DOHH2 (cell line): ENCODE measurements at regions not wholly inside any gene's neighbourhood (a gene's known extent, or its start where the extent isn't known, plus 50 kb on each side); places are given as distances from the start of the nearest gene placed in this dataset.

Experiments
- H3F3A ChIP-seq: fragments of 200-600 bp; sonication (generic), shearing (Covaris generic); 2 replicates; pipeline ENCODE4 v1.6.0; 2016; ENCODE audit warnings: antibody characterized with exemption, mild to moderate bottlenecking; ENCODE audit not compliant: control insufficient read depth, insufficient read depth
- H3K27ac ChIP-seq: fragments of 200-600 bp; sonication (generic); 2 replicates; pipeline ENCODE4 v1.5.1; 2014; ENCODE audit warnings: low read depth, mild to moderate bottlenecking, low read length, moderate library complexity
- H3K27me3 ChIP-seq: fragments of 200-600 bp; sonication (generic); 2 replicates; pipeline ENCODE4 v1.6.1; 2014; ENCODE audit warnings: mild to moderate bottlenecking, low read length, mixed read lengths; ENCODE audit not compliant: control insufficient read depth
- H3K36me3 ChIP-seq: fragments of 200-600 bp; sonication (generic); 2 replicates; pipeline ENCODE4 v1.6.1; 2014; ENCODE audit warnings: mild to moderate bottlenecking, low read length, moderate library complexity, mixed read lengths; ENCODE audit not compliant: control insufficient read depth
- H3K4me1 ChIP-seq: fragments of 200-600 bp; sonication (generic); 2 replicates; pipeline ENCODE4 v1.6.1; 2014; ENCODE audit warnings: mild to moderate bottlenecking, low read length, mixed read lengths; ENCODE audit not compliant: control insufficient read depth
- H3K4me2 ChIP-seq: fragments of 200-600 bp; sonication (generic); 2 replicates; pipeline ENCODE4 v1.6.0; 2014; ENCODE audit warnings: mild to moderate bottlenecking, low read length, moderate library complexity
- H3K4me3 ChIP-seq: fragments of 200-600 bp; sonication (generic); 2 replicates; pipeline ENCODE4 v1.5.1; 2014; ENCODE audit warnings: mild to moderate bottlenecking, low read length, mixed read lengths
- H3K79me2 ChIP-seq: fragments of 200-600 bp; sonication (generic); 2 replicates; pipeline ENCODE4 v1.6.1; 2014; ENCODE audit warnings: mild to moderate bottlenecking, low read length, mixed read lengths; ENCODE audit not compliant: control insufficient read depth
- H3K9me2 ChIP-seq: fragments of 200-600 bp; sonication (generic); replicated peaks from 2 replicates; pipeline ENCODE4 v1.6.1; 2014; ENCODE audit warnings: mild to moderate bottlenecking, low read length, mixed read lengths; ENCODE audit not compliant: control insufficient read depth
- H3K9me3 ChIP-seq: fragments of 200-600 bp; sonication (generic); 2 replicates; pipeline ENCODE4 v1.6.1; 2014; ENCODE audit warnings: antibody characterized with exemption, low read length, mixed read lengths; ENCODE audit not compliant: control insufficient read depth, insufficient read depth
- H4K20me1 ChIP-seq: fragments of 200-600 bp; sonication (generic); 2 replicates; pipeline ENCODE4 v1.6.0; 2014; ENCODE audit warnings: low read depth, mild to moderate bottlenecking, antibody characterized with exemption, low read length, moderate library complexity; ENCODE audit not compliant: control insufficient read depth, insufficient read depth
- EZH2phosphoT487 ChIP-seq: fragments of 200-600 bp; sonication (generic); IDR thresholded peaks from 2 replicates; pipeline ENCODE4 v1.6.1; 2017; ENCODE audit warnings: borderline replicate concordance, mild to moderate bottlenecking, antibody characterized with exemption, low read length, moderate library complexity, mixed read lengths
- TF ChIP-seq, protein P1 (sequence below): fragments of 200-600 bp; sonication (generic); IDR thresholded peaks from one replicate; pipeline ENCODE4 v1.5.1; 2014; ENCODE audit warnings: antibody characterized with exemption, mild to moderate bottlenecking, low read depth, low read length; ENCODE audit not compliant: poor library complexity, severe bottlenecking

DNA sequence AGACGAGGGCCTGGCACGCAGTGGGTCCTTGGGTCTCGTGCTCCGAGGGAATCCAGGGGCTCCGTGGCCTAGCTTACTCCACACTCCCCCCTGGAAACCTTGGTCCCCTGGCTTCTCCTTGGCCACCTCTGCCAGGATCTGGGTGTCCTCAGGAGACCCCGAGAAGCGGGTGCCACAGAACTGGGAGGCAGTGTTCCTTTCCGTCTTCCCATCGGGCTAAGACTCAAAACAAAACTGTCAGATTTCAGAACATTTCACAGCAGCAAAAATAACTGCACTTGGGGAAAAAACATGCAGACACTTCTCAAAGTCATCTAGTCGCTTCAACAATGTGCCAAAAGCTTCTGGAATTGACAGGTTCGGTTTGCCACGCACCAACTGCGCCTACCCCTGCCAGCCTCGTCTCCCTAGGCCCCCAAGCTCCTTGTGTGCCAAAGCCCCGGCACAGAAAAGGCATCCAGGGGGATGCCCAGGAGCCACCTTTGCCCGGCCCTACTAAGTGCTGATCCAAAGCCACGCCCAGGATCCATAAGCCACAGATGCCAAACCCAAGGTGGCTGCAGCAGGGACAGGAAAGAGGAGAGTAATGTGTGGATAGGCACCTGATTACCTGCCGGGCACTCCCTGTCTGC lies 58.4 kb upstream of the DIO3 start:
- no peak overlapping the region for H3K27ac ChIP-seq
- no peaks in the 10 kb centered on the region for H3K4me1 ChIP-seq
- H3K9me2 ChIP-seq: no peaks in the 10 kb centered on the region
- TF ChIP-seq, protein P1, sequence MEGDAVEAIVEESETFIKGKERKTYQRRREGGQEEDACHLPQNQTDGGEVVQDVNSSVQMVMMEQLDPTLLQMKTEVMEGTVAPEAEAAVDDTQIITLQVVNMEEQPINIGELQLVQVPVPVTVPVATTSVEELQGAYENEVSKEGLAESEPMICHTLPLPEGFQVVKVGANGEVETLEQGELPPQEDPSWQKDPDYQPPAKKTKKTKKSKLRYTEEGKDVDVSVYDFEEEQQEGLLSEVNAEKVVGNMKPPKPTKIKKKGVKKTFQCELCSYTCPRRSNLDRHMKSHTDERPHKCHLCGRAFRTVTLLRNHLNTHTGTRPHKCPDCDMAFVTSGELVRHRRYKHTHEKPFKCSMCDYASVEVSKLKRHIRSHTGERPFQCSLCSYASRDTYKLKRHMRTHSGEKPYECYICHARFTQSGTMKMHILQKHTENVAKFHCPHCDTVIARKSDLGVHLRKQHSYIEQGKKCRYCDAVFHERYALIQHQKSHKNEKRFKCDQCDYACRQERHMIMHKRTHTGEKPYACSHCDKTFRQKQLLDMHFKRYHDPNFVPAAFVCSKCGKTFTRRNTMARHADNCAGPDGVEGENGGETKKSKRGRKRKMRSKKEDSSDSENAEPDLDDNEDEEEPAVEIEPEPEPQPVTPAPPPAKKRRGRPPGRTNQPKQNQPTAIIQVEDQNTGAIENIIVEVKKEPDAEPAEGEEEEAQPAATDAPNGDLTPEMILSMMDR: no peak
- TF ChIP-seq EZH2phosphoT487: no peak
- no peaks in the 10 kb centered on the region for H3F3A ChIP-seq
- H3K9me3 ChIP-seq: no peaks in the 10 kb centered on the region
- no peaks in the 10 kb centered on the region for H4K20me1 ChIP-seq
- no peak overlapping the region for H3K4me2 ChIP-seq
- no peak overlapping the region for H3K4me3 ChIP-seq
- H3K79me2 ChIP-seq: no peaks in the 10 kb centered on the region
- H3K36me3 ChIP-seq: no peaks in the 10 kb centered on the region
- H3K27me3 ChIP-seq: 0 out of 2 replicates have a peak, but pooled peaks cover 4% of the 10 kb centered on the region

DNA sequence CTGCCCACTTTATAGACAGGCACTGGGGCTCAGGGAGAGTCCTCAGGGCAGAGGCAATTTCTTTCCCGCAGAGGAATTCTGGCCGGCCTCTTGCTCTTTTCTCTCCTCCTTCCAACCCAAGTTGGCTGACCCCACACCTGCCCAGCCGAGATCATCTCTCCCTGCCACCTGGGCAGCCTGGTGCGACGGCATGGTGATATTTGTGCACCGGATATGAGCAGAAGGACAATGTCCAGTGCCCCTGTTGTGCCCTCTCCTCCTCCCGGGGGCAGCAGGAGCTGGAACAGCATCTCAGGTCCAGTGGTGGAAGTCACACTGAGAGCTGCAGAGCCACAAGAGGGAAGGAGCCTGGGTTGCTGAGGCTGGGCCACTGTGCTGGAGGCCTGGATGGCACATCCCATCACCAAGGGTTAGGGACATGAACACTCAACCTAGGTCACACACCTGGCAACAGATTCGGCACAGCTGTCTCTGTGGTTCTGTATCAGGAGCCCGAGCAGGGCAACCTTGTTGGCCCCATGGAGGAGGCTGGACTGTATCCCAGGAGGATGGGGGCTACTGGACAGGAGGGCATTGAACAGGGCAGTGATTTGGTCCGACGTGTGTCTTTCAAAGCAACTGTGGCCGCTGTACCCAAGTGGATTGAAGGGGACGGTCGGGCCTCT lies 57.7 kb upstream of the DIO3 start:
- TF ChIP-seq, protein P1: no peak
- TF ChIP-seq EZH2phosphoT487: no peak
- Histone ChIP-seq H3K9me3 (no peaks in the 10 kb centered on the region), H3K27me3 (0 out of 2 replicates have a peak, but pooled peaks cover 4% of the 10 kb centered on the region), H3K79me2 (no peaks in the 10 kb centered on the region), H3K36me3 (no peaks in the 10 kb centered on the region), H3F3A (no peaks in the 10 kb centered on the region), H4K20me1 (no peaks in the 10 kb centered on the region), H3K4me2 (no peak overlapping the region), H3K4me1 (no peaks in the 10 kb centered on the region), H3K4me3 (no peak overlapping the region), H3K9me2 (no peaks in the 10 kb centered on the region), H3K27ac (no peak overlapping the region)

DNA sequence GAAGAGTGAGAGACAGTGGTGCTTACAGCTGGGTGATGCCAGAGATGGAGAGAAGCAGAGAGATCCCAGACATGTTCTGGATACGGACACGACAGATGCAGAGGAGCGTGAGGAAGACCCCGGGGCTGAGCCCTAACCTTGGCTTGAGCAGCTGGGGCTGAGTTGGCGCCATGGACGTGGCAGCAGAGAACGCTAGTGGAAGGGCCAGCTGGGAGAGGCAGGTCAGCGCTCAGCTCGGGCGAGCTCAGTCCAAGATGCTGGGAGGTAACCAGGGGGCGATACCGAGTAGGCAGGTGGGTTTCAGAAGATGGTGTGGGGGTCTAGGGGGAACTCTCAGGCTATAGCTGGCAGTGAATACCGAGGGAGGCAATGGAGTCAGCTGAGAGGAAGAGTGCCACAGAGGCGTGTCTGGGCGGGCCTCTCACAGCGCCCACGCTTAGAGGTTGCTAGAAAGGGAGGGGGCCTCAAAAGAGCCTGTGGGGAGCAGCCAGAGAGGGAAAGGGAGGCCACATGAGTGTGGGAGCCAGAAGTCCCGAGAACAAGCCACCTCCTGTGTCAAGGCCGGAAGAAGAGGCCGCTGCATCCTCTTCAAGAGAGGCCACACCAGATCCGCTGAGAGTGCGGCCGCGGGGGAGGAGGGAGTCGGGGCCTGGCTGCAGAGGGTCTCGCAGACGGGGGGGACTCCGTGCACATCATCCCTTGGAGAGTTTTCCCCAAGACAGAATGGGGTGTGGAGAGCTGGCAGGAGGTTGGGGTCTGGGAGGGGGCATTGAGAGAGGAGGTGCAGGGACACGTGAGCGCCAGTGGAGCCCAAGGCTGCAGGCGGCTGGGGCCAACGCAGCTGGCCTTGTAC lies 57.0 kb upstream of the DIO3 start:
- no peaks in the 10 kb centered on the region for H3K36me3 ChIP-seq
- no peaks in the 10 kb centered on the region for H4K20me1 ChIP-seq
- H3K4me3 ChIP-seq: no peak overlapping the region
- 0 out of 2 replicates have a peak, but pooled peaks cover 4% of the 10 kb centered on the region for H3K27me3 ChIP-seq
- no peak for TF ChIP-seq EZH2phosphoT487
- TF ChIP-seq, protein P1: no peak
- H3F3A ChIP-seq: no peaks in the 10 kb centered on the region
- no peaks in the 10 kb centered on the region for H3K79me2 ChIP-seq
- no peaks in the 10 kb centered on the region for H3K9me3 ChIP-seq
- H3K4me1 ChIP-seq: no peaks in the 10 kb centered on the region
- no peak overlapping the region for H3K27ac ChIP-seq
- no peaks in the 10 kb centered on the region for H3K9me2 ChIP-seq
- H3K4me2 ChIP-seq: no peak overlapping the region
